Fibroblast of pulmonary artery (primary cell): ENCODE measurements at regions not wholly inside any gene's neighbourhood (a gene's known extent, or its start where the extent isn't known, plus 50 kb on each side); places are given as distances from the start of the nearest gene placed in this dataset.

ENCODE experiments used
- DNase-seq: peaks from one replicate; pipeline ENCODE4 v3.0.0-alpha.2; 2010; ENCODE audit warnings: low read depth
- H3K4me3 ChIP-seq: replicated peaks from 2 replicates; pipeline ENCODE4 v1.5.1; 2011; ENCODE audit warnings: low read depth, mild to moderate bottlenecking, control low read depth, low read length, moderate library complexity
- TF ChIP-seq, protein P1 (sequence below): IDR thresholded peaks from 2 replicates; pipeline ENCODE4 v1.5.1; 2011; ENCODE audit warnings: mild to moderate bottlenecking, control low read depth, low read length, inconsistent platforms; ENCODE audit errors: missing control alignments

- TF ChIP-seq, protein P1, sequence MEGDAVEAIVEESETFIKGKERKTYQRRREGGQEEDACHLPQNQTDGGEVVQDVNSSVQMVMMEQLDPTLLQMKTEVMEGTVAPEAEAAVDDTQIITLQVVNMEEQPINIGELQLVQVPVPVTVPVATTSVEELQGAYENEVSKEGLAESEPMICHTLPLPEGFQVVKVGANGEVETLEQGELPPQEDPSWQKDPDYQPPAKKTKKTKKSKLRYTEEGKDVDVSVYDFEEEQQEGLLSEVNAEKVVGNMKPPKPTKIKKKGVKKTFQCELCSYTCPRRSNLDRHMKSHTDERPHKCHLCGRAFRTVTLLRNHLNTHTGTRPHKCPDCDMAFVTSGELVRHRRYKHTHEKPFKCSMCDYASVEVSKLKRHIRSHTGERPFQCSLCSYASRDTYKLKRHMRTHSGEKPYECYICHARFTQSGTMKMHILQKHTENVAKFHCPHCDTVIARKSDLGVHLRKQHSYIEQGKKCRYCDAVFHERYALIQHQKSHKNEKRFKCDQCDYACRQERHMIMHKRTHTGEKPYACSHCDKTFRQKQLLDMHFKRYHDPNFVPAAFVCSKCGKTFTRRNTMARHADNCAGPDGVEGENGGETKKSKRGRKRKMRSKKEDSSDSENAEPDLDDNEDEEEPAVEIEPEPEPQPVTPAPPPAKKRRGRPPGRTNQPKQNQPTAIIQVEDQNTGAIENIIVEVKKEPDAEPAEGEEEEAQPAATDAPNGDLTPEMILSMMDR: no peak
- no peak overlapping the region for H3K4me3 ChIP-seq
- no peak for DNase-seq
Measured at GRCh38 chr5:158525663-158526062, 574.1 kb downstream of the EBF1 start.

DNA sequence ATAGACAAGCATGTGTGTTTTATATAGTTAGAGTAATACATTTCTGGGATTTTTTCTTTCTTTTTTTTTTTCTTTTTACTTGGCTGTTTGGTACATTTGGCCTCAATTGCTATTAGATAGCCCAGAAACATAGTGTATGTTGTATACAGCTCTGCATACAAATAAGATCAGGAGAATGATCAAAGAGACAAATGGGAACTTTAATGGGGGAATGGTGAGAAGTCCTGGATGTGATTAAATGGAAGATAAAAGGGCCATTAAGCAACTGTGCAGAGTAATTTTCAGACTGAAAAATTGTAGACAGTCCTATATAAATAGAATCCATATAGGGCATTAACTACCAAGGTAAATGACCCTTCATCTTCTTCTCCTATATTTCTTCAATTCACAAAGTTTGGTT, 575.6 kb downstream of the EBF1 start:
- H3K4me3 ChIP-seq: no peak overlapping the region
- TF ChIP-seq, protein P1: no peak
- DNase-seq: no peak

DNA sequence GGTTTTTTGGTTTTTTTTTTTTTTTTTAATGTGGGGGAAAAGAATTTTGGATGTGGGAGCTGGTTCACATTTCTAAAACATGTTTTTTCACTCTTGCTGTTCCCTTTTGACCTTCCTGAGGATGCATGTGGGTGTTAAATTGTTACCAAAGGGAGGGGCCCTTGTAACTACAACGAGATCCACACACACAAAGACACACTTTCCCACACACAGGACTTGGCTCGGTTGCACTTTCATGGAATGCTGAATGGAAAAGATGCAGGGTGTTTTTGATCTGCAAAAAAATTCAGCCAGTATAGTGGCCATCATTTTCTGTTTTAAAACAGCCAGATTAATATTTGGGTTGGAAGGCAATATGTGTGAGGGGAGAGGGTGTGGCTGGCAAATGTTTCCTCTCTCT, 576.9 kb downstream of the EBF1 start:
- TF ChIP-seq, protein P1: no peak

DNA sequence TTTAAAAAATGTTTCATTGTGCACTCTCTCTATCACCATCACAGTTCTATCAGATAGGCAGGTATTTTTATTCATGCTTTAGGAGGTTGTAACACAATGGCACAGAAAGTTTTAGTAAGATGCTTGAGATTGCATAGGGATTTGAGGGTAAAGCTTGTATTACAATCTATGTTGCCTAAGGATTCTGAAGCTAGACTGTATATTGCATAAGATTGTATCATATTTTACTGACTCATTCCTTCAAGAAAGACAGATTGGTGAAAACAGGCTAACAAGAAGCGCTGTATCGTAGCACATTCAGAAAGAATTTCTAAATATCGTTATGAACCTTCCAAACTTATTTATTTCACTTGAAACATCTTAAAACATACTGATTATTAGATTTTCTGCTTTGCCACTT, 577.7 kb downstream of the EBF1 start:
- H3K4me3 ChIP-seq: no peak overlapping the region
- peak; percentile 44 for DNase-seq
- TF ChIP-seq, protein P1: no peak

More for the DNA sequence above, 576.9 kb downstream of the EBF1 start:
- no peak overlapping the region for H3K4me3 ChIP-seq
- peak; percentile 16 for DNase-seq

GRCh38 chr5:158519433-158520021, 580.2 kb downstream of the EBF1 start:
- TF ChIP-seq, protein P1: no peak
- H3K4me3 ChIP-seq: no peak overlapping the region
- DNase-seq: no peak

DNA sequence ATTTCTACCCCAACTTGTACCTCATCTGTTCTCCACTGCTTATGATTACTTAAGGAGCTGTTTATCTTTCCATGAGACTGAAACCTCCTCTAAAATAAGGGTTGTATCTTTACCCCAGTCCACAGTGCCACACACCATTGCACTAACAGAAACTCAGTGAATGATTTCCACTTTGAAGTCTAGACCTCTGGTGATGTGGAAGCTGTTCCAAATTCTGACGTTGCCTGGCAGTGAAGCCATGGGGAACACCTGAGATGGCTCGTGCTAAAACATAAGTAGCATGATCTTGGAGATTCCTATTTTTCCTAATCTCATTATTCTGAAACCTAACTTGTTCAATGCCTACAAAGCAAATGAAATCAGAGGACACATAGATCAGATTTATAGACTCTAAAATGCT, 583.2 kb downstream of the EBF1 start:
- no peak overlapping the region for H3K4me3 ChIP-seq
- DNase-seq: no peak
- TF ChIP-seq, protein P1: no peak

DNA sequence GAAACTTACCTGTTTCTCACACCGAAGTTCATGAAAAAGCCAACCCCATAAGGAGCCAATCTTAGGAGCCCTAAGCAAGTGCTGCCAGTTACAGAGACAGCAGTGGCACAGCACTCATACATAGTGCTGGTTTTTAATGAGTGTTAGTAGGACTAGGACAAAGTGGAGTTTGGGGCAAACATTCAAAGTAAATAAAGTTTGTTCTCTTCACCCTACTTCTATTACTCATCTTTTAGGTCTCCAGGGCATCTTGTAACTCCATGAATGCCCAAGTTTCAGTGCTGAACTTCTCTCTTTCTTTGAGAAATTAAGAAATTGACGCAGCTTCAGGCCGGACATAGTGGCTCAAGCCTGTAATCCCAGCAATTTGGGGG, 584.7 kb downstream of the EBF1 start:
- H3K4me3 ChIP-seq: no peak overlapping the region
- no peak for DNase-seq
- TF ChIP-seq, protein P1: no peak
